ENCODE measurements at regions not wholly inside any gene's neighbourhood (a gene's known extent, or its start where the extent isn't known, plus 50 kb on each side); places are given as distances from the start of the nearest gene placed in this dataset.

GRCh38 chr4:94112644-94113043 is 95.0 kb upstream of the SMARCAD1 start:
- no peaks in the 10 kb centered on the region for H3K9me2 ChIP-seq
- no peak overlapping the region for H2AFZ ChIP-seq (ENCODE audit: low read depth)
- no peaks in the 10 kb centered on the region for H4K20me1 ChIP-seq (ENCODE audit: insufficient read depth)
- no peaks in the 10 kb centered on the region; the same call in 1 of the 2 replicates for H3K9me3 ChIP-seq
- no peak for DNase-seq
- H3K4me3 ChIP-seq (ENCODE audit: low read depth in 2 of 2, low read length in 1 of 2) = no peak overlapping the region
- H3F3A ChIP-seq (replicated peaks; ENCODE audit: insufficient read depth) = no peaks in the 10 kb centered on the region
- TF ChIP-seq USF2 (IDR thresholded peaks at IDR 0.05; ENCODE audit: borderline replicate concordance, low read depth, low read length) (no peak), IRF3 (IDR thresholded peaks at IDR 0.05; ENCODE audit: low read depth, low read length) (no peak), GABPA (IDR thresholded peaks at IDR 0.05; ENCODE audit: low read depth) (no peak), SIN3A (IDR thresholded peaks at IDR 0.05; ENCODE audit: borderline replicate concordance, low read depth, low read length) (no peak), MEF2A (IDR thresholded peaks at IDR 0.05; ENCODE audit: borderline replicate concordance, low read depth) (no peak), NFIC (IDR thresholded peaks at IDR 0.05; ENCODE audit: borderline replicate concordance) (no peak), TCF12 (IDR thresholded peaks at IDR 0.05) (no peak), FOXJ3 (CRISPR knock-in tag; IDR thresholded peaks at IDR 0.05) (no peak), FOSL2 (IDR thresholded peaks at IDR 0.05; ENCODE audit: borderline replicate concordance, low read depth) (no peak), ELF1 (IDR thresholded peaks at IDR 0.05) (no peak), YY1 (IDR thresholded peaks at IDR 0.05; ENCODE audit: low read depth) (no peak), RCOR1 (IDR thresholded peaks at IDR 0.05; ENCODE audit: low read length) (no peak), MAX (IDR thresholded peaks at IDR 0.05; ENCODE audit: low read depth) (no peak), POLR2AphosphoS5 (IDR thresholded peaks at IDR 0.05; ENCODE audit: low read depth, low read length) (no peak), EP300 (IDR thresholded peaks at IDR 0.05; ENCODE audit: borderline replicate concordance in 1 of 2, low read depth in 1 of 2, low read length in 1 of 2) (no peak), MXI1 (IDR thresholded peaks at IDR 0.05; ENCODE audit: low read depth, low read length) (no peak), TEAD4 (IDR thresholded peaks at IDR 0.05; ENCODE audit: borderline replicate concordance, insufficient read depth) (no peak), CTCF (IDR thresholded peaks at IDR 0.05) (no peak)
- H3K9ac ChIP-seq = no peak overlapping the region
- no peaks in the 10 kb centered on the region for H3K4me1 ChIP-seq (ENCODE audit: control insufficient read depth in 1 of 2, insufficient read depth in 2 of 2, low read depth in 1 of 2, low read length in 1 of 2)
- no peak overlapping the region for H3K4me2 ChIP-seq
- POLR2A ChIA-PET = no interaction called here
- H3K36me3 ChIP-seq (replicated peaks in 1 of 2; ENCODE audit: control insufficient read depth in 1 of 2, insufficient read depth in 2 of 2, low read length in 1 of 2) = no peaks in the 10 kb centered on the region
- WGBS (ENCODE audit: low lambda C conversion rate) = 20% methylated on average over 1 of the region's 1 CpG
- CTCF ChIA-PET = no interaction called here
- no peaks in the 10 kb centered on the region for H3K27me3 ChIP-seq (ENCODE audit: insufficient read depth)
- H3K27ac ChIP-seq (ENCODE audit: low read depth in 2 of 2, low read length in 1 of 2) = no peak overlapping the region
- no peaks in the 10 kb centered on the region for H3K79me2 ChIP-seq (ENCODE audit: insufficient read depth)

All from SK-N-SH (cell line).